ENCODE measurements at regions not wholly inside any gene's neighbourhood (a gene's known extent, or its start where the extent isn't known, plus 50 kb on each side); places are given as distances from the start of the nearest gene placed in this dataset.

DNA sequence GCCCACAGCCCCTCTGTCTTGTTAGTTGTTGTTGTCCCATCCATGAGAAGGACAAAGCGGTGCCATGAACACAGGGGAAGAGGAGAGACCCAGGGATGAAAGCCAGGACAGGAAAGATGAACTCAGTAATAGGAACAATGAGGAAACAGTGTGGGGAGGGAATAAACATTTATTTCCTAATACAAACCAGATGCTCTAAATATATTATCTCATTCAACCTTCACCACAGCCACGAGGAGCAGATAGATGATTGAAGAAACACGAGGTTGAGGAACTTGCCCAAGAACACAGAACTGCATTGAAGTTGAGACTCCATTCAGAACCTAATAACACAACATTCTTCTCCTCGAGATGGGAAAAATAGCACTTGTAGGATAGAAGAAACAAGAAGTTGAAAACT is 53.0 kb upstream of the AIG1 start:
- H3K4me3 ChIP-seq (ENCODE audit: low read length): no peak overlapping the region
- no TSS peak for BruUV-seq (replicated peaks)
- ATAC-seq (no peak), DNase-seq (no peak)
- CTCF ChIA-PET: no interaction called here
- no peaks in the 10 kb centered on the region for H3K79me2 ChIP-seq (ENCODE audit: low read length)
- H4K20me1 ChIP-seq (ENCODE audit: low read length): no peaks in the 10 kb centered on the region
- POLR2A ChIA-PET (ENCODE audit: unreplicated experiment): no interaction called here
- peaks cover 17% of the 10 kb centered on the region for H3K4me1 ChIP-seq (ENCODE audit: insufficient read depth, low read length)
- H3K9me2 ChIP-seq (replicated peaks; ENCODE audit: low read length): no peaks in the 10 kb centered on the region
- no peak for TF ChIP-seq EZH2 (IDR thresholded peaks at IDR 0.05; ENCODE audit: low read length, unreplicated experiment)
- TF ChIP-seq, protein P1, sequence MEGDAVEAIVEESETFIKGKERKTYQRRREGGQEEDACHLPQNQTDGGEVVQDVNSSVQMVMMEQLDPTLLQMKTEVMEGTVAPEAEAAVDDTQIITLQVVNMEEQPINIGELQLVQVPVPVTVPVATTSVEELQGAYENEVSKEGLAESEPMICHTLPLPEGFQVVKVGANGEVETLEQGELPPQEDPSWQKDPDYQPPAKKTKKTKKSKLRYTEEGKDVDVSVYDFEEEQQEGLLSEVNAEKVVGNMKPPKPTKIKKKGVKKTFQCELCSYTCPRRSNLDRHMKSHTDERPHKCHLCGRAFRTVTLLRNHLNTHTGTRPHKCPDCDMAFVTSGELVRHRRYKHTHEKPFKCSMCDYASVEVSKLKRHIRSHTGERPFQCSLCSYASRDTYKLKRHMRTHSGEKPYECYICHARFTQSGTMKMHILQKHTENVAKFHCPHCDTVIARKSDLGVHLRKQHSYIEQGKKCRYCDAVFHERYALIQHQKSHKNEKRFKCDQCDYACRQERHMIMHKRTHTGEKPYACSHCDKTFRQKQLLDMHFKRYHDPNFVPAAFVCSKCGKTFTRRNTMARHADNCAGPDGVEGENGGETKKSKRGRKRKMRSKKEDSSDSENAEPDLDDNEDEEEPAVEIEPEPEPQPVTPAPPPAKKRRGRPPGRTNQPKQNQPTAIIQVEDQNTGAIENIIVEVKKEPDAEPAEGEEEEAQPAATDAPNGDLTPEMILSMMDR (conservative IDR thresholded peaks at IDR 0.05; ENCODE audit: low read depth, low read length): no peak
- no peak for TF ChIP-seq EZH2phosphoT487 (IDR thresholded peaks at IDR 0.05; ENCODE audit: borderline replicate concordance, low read length)
- no peak overlapping the region for H2AFZ ChIP-seq (ENCODE audit: low read length)
- no peak overlapping the region for H3K9ac ChIP-seq (ENCODE audit: low read length)
- H3K27me3 ChIP-seq (ENCODE audit: low read length): no peaks in the 10 kb centered on the region
- no peaks in the 10 kb centered on the region for H3F3A ChIP-seq (ENCODE audit: low read length, unreplicated experiment)
- no peaks in the 10 kb centered on the region for H3K9me3 ChIP-seq (ENCODE audit: low read length)
- no peak overlapping the region for H3K27ac ChIP-seq (ENCODE audit: low read length)
- no peak overlapping the region for H3K4me2 ChIP-seq (ENCODE audit: low read length)
- intact Hi-C loops (cut with micrococcal nuclease): no loop called here
- H3K36me3 ChIP-seq (ENCODE audit: low read depth, low read length): no peaks in the 10 kb centered on the region

DNA sequence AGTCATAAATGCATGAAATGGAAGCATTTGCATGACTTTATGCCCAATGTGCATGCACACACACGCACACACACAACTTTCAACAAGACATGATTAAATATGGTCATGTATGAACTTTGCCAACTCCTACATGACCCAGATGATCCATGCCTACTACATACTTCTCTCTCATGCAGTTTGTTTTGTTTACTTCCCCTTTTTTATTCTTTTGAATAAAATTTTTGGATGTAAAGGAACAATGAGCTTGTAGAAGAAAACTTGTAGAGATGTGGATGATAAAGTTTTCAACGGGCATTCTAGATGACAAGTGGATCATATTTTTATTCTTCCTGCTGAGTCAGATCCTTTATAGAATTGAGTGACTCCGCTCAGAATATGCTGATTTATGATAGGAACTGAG is 50.8 kb upstream of the AIG1 start:
- no peaks in the 10 kb centered on the region for H4K20me1 ChIP-seq (ENCODE audit: low read length)
- no peaks in the 10 kb centered on the region for H3K79me2 ChIP-seq (ENCODE audit: low read length)
- H3K9ac ChIP-seq (ENCODE audit: low read length): peak overlapping the region; percentile 42; the same call in 1 of the 2 replicates
- CTCF ChIA-PET: no interaction called here
- BruUV-seq (replicated peaks): no TSS peak
- intact Hi-C loops (cut with micrococcal nuclease): loop anchor here (5.0 to 10.0 kb wide), 4 partner anchors 178 to 415 kb away; no protein-coding TSS in a partner anchor
- H3K9me3 ChIP-seq (ENCODE audit: low read length): no peaks in the 10 kb centered on the region
- H3K27me3 ChIP-seq (ENCODE audit: low read length): no peaks in the 10 kb centered on the region
- DNase-seq: peak; percentile 58
- H3K4me2 ChIP-seq (ENCODE audit: low read length): peak overlapping the region; percentile 47
- TF ChIP-seq EZH2phosphoT487 (IDR thresholded peaks at IDR 0.05; ENCODE audit: borderline replicate concordance, low read length): no peak
- TF ChIP-seq EZH2 (IDR thresholded peaks at IDR 0.05; ENCODE audit: low read length, unreplicated experiment): no peak
- TF ChIP-seq, protein P1 (conservative IDR thresholded peaks at IDR 0.05; ENCODE audit: low read depth, low read length): no peak
- H3F3A ChIP-seq (ENCODE audit: low read length, unreplicated experiment): no peaks in the 10 kb centered on the region
- H3K4me3 ChIP-seq (ENCODE audit: low read length): no peak overlapping the region
- H2AFZ ChIP-seq (ENCODE audit: low read length): no peak overlapping the region
- no peaks in the 10 kb centered on the region for H3K9me2 ChIP-seq (replicated peaks; ENCODE audit: low read length)
- POLR2A ChIA-PET (ENCODE audit: unreplicated experiment): no interaction called here
- peaks cover 28% of the 10 kb centered on the region for H3K4me1 ChIP-seq (ENCODE audit: insufficient read depth, low read length)
- ATAC-seq: peak; percentile 37
- H3K36me3 ChIP-seq (ENCODE audit: low read depth, low read length): no peaks in the 10 kb centered on the region
- H3K27ac ChIP-seq (ENCODE audit: low read length): peak overlapping the region; percentile 84

All from PC-3 (cell line).